HG02943 (cell line): ENCODE measurements at regions not wholly inside any gene's neighbourhood (a gene's known extent, or its start where the extent isn't known, plus 50 kb on each side); places are given as distances from the start of the nearest gene placed in this dataset.
"Not testable (repeated sequence)": the region's sequence is repeated elsewhere in the genome, so short reads cannot be mapped to it uniquely, and the experiment has no call there.

Source experiments
- ATAC-seq: cut with Tn5 transposase; IDR thresholded peaks from one replicate; pipeline ENCODE4 v1.9.1; 2021; ENCODE audit warnings: mild to moderate bottlenecking, low read depth, moderate library complexity; ENCODE audit not compliant: unreplicated experiment

- no peak for ATAC-seq
Observed at GRCh38 chr6:114862819-114863218, 520.0 kb upstream of the HS3ST5 start.

- no peak for ATAC-seq
Observed at GRCh38 chr6:114862064-114862463, 519.2 kb upstream of the HS3ST5 start.

DNA sequence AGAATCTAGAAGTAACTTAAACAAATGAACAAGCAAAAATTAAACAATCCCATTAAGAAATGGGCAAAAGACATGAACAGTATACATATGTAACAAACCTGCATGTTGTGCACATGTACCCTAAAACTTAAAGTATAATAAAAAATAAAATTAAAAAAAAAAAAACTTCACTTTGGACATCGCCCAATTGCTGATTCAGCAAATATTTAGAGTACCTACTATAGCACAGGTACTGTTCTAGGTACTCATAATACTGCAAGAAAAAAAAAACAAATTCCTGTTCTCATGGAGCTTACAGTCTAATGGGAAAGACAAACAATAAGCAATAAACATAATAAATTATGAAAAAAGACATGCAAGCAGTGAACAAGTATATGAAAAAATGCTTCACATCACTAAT, 501.5 kb upstream of the HS3ST5 start:
- no peak for ATAC-seq

- ATAC-seq: no peak
Observed at GRCh38 chr6:114839019-114839418, 496.2 kb upstream of the HS3ST5 start.

GRCh38 chr6:114833211-114833610, 490.4 kb upstream of the HS3ST5 start:
- no peak for ATAC-seq

- no peak for ATAC-seq
Observed at GRCh38 chr6:114830515-114830914, 487.7 kb upstream of the HS3ST5 start.

DNA sequence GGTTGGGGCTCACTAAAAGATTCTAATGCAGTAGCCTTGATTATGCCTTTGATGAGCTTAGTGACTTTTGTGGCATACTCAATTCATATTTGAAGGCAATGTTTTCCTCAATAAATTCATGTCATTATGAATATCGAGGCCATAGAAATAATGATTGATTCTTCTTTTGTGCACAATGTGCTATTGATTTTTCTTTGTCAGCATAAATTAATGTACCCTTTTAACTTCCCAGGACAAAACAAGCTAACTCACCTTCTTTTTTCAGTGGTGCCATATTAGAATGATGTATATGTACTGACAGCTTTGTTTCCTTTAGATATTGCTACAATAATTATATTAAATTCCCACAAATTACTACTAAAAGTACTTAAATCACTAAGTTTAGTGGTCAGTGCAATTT, 484.3 kb upstream of the HS3ST5 start:
- no peak for ATAC-seq

GRCh38 chr6:114824409-114824808, 481.6 kb upstream of the HS3ST5 start:
- ATAC-seq: no peak

DNA sequence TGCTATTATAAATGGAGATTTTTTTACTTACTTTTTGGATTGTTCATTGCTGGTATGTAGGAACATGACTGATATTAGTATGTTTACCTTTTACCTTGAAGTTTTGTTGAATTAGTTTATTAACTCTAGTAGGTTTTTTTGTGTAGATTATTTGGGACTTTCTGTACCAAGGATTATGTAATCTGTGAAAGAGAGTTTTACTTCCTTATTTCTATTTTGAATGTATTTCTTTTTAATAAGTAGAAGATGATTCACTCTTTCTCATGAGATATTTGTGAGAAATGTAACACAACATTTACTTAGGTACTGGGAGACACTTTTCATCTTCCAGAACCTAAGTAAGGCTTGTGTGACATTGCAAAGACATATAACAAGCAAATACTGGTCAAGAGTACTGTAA, 473.9 kb upstream of the HS3ST5 start:
- no peak for ATAC-seq

DNA sequence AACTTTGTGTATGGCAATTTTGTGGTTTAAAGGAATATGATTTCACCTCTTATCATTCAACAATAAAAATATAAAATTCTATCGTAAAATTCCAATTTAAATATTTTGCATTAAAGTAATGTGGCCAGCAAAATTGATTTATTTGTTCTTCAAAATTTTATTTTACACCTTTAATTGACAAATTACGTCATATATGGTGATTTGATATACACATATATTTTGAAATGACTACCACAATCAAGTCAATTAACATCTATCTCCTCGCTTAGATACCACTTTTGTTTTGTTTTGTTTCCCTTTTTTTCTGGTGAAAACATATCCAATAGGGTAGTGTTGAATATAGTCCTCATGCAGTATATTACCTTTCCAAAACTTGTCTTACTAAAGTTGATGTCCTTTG, 467.6 kb upstream of the HS3ST5 start:
- no peak for ATAC-seq

DNA sequence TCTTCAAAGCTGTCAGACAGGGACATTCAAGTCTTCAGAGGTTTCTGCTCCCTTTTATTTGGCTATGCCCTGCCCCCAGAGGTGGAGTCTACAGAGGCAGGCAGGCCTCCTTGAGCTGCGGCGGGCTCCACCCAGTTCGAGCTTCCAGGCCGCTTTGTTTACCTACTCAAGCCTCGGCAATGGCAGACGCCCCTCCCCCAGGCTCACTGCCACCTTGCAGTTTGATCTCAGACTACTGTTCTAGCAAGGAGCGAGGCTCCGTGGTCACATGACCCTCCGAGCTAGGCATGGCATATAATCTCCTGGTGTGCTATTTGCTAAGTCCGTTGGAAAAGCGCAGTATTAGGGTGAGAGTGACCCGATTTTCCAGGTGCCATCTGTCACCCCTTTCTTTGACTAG, 462.6 kb upstream of the HS3ST5 start:
- ATAC-seq: not testable (repeated sequence)

DNA sequence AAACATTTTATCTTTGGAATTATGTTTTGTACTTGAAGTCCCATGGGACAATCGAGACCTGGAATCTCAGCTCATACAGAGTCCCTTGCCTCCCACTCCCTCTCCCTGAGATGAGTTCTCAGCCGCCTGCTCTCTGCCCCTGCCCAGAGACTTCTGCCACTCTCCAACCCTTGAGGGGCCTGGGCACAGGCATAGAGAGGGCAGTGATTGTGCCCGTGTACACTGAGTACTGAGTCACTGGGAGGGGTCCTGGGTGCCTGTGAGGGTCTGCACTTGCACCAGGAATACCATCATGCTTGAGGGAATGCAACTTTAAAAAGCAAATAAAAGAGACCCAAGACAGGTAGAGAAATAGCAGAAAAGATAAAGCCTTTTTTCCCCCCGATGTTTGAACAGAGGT, 453.8 kb upstream of the HS3ST5 start:
- no peak for ATAC-seq

DNA sequence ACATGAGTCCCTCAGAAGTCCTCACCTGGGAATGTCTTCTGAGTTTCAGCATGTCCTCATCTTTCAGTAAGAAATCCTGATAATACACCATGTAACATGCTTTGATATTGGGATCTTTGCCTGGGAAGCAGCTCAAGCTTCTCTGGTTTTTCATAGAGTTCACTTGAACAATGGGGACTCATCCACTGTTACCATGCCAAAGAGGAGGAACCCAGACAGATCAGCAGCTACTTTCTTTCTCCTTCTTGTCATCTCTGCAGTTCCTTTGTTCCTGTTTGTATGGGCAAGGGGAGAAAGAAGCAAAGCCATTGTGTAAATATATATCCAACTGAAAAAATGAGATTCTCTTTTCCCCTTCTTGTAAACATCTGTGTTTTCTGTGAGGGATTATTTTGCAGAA, 450.6 kb upstream of the HS3ST5 start:
- ATAC-seq: no peak

GRCh38 chr6:114785235-114786127, 442.7 kb upstream of the HS3ST5 start:
- ATAC-seq: no peak

- ATAC-seq: no peak
Observed at GRCh38 chr6:114783783-114784182, 441.0 kb upstream of the HS3ST5 start.

- no peak for ATAC-seq
Observed at GRCh38 chr6:114783083-114783482, 440.3 kb upstream of the HS3ST5 start.

- no peak for ATAC-seq
Observed at GRCh38 chr6:114764866-114765265, 422.0 kb upstream of the HS3ST5 start.

GRCh38 chr6:114762145-114762544, 419.3 kb upstream of the HS3ST5 start:
- no peak for ATAC-seq

DNA sequence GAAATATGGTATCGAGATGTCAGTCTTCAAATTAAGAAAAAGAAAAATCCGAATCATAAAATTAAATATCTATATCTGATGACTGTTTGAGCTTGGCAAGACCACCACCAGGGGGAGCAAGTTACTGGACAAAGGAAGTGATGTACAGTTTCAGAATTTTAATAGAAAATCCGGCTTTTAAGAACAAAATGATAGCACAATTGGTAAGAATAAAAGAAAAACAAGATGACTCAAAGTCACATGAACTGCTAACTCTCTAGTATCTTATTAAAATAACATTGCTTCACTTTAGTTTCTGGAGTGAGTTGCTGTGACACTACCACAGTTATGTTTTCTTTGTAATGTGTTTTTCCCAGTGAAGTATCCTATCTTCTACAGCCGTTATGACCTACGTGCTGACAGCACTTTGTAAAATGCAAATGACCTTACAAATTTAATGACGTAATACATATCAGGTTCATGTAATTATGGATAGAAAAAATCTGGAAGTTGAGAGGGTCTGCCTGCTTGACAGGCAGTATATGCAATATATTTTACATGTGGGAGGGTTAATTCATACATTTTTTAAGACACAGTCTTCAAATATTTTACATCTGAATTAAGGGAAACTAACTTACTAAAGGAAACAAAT, 405.3 kb upstream of the HS3ST5 start:
- ATAC-seq: no peak

GRCh38 chr6:114740547-114740946, 397.7 kb upstream of the HS3ST5 start:
- no peak for ATAC-seq

DNA sequence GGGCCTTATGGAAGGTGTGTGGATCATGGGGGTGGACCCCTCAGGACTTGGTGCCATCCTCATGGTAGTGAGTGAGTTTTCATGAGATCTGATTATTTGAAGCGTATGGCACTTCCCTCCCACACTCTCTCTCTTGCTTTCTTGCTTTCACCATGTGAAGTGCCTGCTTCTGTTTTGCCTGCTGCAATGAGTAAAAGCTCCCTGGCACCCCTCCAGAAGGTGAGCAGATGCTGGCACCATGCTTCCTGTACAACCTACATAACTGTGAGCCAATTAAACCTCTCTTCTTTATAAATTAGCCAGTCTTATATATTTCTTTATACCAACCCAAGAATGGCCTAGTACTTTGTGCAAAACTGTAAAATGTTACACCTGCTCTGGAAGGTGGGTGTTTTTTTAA, 396.8 kb upstream of the HS3ST5 start:
- no peak for ATAC-seq
